Activated CD8-positive, alpha-beta memory T cell treated with anti-CD3 and anti-CD28 coated beads for 4 hours (primary cell): ENCODE measurements at regions not wholly inside any gene's neighbourhood (a gene's known extent, or its start where the extent isn't known, plus 50 kb on each side); places are given as distances from the start of the nearest gene placed in this dataset.

Source experiments
- DNase-seq, 2 donors: peaks; one replicate each; pipeline ENCODE4 v3.0.0-alpha.2; 2020; ENCODE audit warnings: low read depth in 2 of 2

- DNase-seq = no peak
Observed at GRCh38 chr5:52725808-52726207, 61.9 kb upstream of the ITGA1 start.

DNA sequence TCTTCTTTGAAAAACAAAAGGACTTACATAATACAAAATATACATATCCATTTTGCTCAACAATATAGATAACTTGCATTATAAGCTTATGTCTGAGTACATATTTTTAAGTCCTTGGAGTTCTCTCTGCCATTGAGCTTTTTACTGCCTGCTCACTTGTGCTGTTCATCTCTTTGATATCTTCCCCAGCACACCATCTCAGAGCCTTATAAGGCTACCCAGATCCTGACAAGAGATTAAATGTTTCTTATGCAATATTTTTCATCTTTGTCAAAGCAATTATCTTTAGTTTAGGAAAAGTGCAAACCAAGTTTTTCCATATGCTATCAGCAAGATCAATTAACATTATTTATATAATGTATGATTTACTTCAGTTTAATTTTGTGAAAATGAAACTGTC, 60.7 kb upstream of the ITGA1 start:
- DNase-seq = no peak

GRCh38 chr5:52727576-52727975, 60.1 kb upstream of the ITGA1 start:
- DNase-seq = no peak

- DNase-seq = no peak
Observed at GRCh38 chr5:52728224-52728623, 59.5 kb upstream of the ITGA1 start.

DNA sequence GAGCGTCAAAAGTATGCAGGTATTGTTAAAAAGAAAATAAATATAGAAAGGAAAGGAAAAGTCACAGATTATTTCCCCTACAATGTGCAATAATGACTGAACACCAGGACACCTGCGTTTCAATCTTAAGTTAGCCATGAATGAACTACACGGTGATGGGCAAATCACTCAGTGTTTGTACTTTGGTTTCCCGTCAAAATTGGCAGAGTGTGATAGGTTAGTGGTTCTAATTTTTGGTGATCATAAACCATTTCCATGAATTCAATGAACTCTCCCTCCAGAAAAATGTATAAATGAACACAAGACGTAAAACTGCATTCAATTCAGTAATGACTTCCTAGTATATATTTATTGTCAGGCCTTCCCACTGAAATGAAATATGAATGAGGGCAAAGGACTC, 59.0 kb upstream of the ITGA1 start:
- DNase-seq = no peak

- no peak for DNase-seq
Observed at GRCh38 chr5:52731274-52732027, 56.3 kb upstream of the ITGA1 start.

DNA sequence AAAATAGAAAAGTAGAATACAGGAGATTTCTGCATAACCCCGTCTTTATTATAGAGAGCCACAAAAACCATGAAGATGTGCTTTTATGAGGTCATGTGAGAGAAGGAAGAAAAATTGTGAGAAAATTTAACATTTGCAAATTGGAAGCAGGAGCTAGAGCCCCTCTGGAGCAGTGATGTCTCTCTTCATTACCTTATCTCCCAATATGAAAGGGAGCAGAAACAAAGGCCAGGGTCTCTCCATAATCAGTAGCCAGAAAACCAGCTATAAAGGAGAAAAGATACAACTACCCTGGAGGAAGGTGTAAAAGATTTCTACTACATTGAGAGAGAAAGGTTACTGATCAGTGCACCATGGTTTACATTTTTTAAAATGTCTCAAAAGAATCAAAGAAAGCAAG, 53.2 kb upstream of the ITGA1 start:
- no peak for DNase-seq

DNA sequence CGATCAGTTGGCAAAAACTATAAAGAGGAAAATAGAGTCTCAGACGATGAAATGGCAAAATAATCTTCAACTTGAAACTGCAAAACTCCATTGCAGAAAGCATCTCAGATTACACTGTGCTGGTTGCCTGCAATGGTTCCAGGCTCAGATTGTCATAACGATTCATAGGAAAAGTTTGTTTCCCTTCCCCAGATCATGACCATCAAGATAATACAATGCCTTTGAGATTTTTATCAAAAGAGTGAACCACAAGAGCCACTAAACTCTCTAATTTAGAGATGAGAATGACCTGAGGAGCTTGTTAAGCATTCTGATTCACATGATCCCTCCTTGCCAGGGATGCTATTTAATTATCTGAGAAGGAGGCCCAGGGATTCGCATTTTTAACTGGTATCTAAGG, 52.6 kb upstream of the ITGA1 start:
- DNase-seq = no peak
